ENCODE measurements at regions not wholly inside any gene's neighbourhood (a gene's known extent, or its start where the extent isn't known, plus 50 kb on each side); places are given as distances from the start of the nearest gene placed in this dataset.
"Not testable (repeated sequence)": the region's sequence is repeated elsewhere in the genome, so short reads cannot be mapped to it uniquely, and the experiment has no call there.

DNA sequence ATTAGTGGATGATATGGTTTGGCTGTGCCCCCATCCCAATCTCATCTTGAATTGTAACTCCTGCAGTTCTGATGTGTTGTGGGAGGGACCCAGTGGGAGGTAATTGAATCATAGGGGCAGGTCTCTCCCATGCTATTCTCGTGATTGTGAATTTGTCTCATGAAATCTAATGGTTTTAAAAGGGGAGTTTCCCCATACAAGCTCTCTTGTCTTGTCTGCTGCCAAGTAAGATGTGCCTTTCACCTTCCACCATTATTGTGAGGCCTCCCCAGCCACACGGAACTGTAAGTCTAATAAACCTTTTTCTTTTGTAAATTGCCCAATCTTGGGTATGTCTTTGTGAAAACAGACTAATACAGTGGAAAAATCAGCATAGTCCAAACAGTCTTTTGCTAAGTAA, 235.5 kb downstream of the TMEM161B start:
- no peak overlapping the region for H3K4me3 ChIP-seq (ENCODE audit: low read depth, low read length)
- TF ChIP-seq, protein P1, sequence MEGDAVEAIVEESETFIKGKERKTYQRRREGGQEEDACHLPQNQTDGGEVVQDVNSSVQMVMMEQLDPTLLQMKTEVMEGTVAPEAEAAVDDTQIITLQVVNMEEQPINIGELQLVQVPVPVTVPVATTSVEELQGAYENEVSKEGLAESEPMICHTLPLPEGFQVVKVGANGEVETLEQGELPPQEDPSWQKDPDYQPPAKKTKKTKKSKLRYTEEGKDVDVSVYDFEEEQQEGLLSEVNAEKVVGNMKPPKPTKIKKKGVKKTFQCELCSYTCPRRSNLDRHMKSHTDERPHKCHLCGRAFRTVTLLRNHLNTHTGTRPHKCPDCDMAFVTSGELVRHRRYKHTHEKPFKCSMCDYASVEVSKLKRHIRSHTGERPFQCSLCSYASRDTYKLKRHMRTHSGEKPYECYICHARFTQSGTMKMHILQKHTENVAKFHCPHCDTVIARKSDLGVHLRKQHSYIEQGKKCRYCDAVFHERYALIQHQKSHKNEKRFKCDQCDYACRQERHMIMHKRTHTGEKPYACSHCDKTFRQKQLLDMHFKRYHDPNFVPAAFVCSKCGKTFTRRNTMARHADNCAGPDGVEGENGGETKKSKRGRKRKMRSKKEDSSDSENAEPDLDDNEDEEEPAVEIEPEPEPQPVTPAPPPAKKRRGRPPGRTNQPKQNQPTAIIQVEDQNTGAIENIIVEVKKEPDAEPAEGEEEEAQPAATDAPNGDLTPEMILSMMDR (IDR thresholded peaks at IDR 0.05; ENCODE audit: low read depth, low read length) = no peak

DNA sequence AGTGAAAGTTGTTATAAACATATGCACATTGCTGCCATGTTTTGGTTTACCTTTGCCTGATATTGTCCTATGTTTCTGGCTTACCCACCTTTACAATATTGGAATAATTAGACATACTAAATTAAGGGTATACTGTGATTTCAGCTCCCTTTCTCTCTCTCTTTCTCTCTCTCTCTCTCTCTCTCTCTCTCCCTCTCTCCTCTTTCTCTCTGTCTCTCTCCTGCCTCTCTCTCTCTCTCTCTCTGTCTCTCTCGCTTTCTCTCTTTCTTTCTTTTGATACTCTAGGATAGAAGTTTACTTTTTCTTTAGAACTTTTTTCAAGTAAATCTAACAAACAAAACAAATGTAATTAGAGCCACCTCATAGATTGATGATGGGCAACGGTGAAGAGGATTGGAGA, 239.6 kb downstream of the TMEM161B start:
- TF ChIP-seq, protein P1 (IDR thresholded peaks at IDR 0.05; ENCODE audit: low read depth, low read length) = no peak
- H3K4me3 ChIP-seq (ENCODE audit: low read depth, low read length) = no peak overlapping the region

DNA sequence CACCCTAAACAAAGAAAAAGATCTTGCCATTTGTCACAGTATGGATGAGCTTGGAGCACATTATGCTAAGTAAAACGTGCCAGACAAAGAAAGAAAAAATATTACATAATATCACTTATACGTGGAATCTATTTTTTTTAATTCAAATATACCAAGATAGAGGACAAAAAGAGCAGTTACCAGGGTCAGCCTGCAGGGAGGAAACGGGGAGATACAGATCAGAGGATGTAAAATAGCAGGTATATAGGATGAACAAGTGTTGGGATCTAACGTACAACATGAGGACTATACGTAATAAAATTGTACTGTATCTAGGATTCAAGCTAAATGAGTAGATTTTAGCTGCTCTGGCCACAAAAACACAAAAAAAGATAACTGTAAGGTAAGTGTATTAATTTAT, 247.5 kb downstream of the TMEM161B start:
- TF ChIP-seq, protein P1 (IDR thresholded peaks at IDR 0.05; ENCODE audit: low read depth, low read length) = no peak
- H3K4me3 ChIP-seq (ENCODE audit: low read depth, low read length) = no peak overlapping the region

GRCh38 chr5:88014984-88015383, 253.7 kb downstream of the TMEM161B start:
- not testable (repeated sequence) for H3K4me3 ChIP-seq (ENCODE audit: low read depth, low read length)

DNA sequence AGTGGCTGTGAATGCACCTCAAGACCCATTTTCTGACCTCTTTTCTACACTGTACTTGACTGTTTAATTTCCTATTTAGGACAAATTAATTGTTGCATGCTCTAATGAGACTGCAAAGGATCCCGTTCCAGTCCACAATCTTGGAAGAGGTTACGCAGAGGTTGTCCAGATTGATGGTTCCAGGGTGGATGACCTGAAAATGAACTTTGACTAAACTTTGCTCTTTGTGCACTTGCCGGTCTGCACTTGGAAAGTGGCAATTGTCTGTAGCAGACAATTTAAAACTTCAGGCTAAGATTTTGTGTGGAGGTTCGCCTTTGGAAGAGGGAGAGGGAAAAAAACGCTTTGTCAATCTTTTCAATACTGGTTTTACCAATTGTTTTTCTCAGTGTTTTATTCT, 267.8 kb downstream of the TMEM161B start:
- H3K4me3 ChIP-seq (ENCODE audit: low read depth, low read length) = no peak overlapping the region
- TF ChIP-seq, protein P1 (IDR thresholded peaks at IDR 0.05; ENCODE audit: low read depth, low read length) = no peak

- TF ChIP-seq, protein P1 (IDR thresholded peaks at IDR 0.05; ENCODE audit: low read depth, low read length) = no peak
- no peak overlapping the region for H3K4me3 ChIP-seq (ENCODE audit: low read depth, low read length)
Observed at GRCh38 chr5:87997662-87998061, 271.0 kb downstream of the TMEM161B start.

DNA sequence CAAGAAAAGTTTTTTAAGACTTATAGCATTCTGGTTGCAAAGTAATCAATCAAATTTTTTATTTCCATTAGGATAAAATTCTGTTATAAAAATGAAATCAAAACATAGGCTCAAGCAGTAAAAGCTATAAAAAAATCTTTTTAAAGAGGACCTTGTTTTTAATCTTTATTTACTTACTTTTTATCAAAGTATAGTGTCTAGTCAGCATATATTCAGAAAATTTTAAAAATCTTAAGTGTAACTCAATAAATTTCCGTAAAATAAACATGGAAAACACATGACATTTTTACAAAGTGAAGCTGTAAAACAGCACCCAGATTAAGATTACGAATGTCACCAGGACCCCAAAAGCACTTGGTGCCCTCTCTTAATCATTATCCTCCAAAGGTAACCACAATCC, 302.4 kb downstream of the TMEM161B start:
- no peak overlapping the region for H3K4me3 ChIP-seq (ENCODE audit: low read depth, low read length)
- TF ChIP-seq, protein P1 (IDR thresholded peaks at IDR 0.05; ENCODE audit: low read depth, low read length) = no peak

DNA sequence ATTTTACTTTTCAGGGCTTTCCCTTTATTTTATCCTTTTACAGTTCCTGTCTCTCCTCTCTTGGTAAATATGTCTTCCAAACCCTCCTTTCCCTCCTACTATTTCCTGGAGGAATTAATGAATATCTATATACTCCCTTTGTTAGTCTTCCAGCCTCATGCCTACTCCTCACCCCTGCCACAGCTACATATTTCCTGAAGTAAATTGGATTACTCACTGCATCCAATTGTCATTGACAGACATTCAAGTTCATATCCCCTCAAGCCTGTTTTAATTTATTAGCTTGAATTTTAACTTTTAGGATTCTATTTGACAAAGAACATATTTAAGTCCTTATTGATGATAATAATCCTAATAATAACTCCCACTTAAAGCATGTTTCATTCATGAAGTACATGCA, 314.5 kb downstream of the TMEM161B start:
- H3K4me3 ChIP-seq (ENCODE audit: low read depth, low read length) = no peak overlapping the region
- TF ChIP-seq, protein P1 (IDR thresholded peaks at IDR 0.05; ENCODE audit: low read depth, low read length) = no peak
